ENCODE measurements at regions not wholly inside any gene's neighbourhood (a gene's known extent, or its start where the extent isn't known, plus 50 kb on each side); places are given as distances from the start of the nearest gene placed in this dataset.

DNA sequence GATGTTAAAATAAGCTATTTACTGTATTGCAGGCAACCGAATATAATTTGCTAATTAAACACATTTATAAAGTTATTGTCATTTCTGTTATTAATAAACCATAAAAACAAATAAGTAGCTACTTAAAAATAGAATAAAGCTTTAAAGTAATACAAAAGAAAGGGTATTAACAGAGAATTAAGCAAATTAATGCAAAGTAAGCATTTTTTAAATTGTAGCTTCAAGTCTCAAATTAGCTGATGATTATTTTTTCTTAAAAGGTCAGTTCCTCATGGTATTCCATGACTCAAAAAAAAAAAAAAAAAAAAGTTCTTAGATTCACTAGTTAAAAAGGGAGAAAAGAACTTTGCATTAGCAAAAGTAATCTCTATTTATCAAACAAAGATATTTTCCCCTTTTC is 292.5 kb downstream of the SLITRK1 start:
- DNase-seq, result no peak

DNA sequence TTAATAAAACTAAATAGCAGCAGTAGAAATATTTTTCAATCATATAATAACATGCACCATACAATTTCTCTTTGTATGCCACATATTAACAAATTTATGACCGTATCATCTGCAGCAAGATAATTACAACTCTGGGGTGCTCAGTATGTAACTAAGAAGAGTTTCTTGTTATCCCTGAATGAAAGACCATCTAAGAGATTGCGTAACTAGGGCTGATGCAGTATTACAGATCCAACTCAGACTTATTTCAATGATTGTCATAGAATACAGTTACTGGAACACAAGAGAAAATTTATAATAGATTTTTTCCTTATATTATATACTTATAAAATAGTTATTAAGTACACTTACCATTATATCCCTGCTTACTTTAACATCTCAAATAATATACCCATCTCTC is 305.1 kb downstream of the SLITRK1 start:
- no peak for DNase-seq

DNA sequence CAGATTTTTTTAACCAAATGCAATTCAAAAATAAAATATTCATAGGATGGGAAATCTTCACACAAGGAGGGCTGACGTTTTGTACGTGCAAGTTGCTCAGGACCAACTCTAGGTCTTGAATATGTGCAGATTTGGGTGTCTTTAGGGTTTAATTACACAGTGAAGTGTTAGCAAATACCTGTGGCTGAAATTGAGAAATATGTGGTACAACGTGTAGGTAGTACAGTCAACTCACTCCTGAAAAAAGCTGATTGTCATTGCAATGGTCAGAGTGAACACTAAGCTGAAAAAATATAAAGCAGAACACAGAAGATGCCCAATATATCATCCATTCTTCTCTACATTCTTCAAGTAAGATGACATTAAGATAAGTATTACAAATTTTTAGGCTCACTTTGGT is 314.3 kb downstream of the SLITRK1 start:
- no peak for DNase-seq

DNA sequence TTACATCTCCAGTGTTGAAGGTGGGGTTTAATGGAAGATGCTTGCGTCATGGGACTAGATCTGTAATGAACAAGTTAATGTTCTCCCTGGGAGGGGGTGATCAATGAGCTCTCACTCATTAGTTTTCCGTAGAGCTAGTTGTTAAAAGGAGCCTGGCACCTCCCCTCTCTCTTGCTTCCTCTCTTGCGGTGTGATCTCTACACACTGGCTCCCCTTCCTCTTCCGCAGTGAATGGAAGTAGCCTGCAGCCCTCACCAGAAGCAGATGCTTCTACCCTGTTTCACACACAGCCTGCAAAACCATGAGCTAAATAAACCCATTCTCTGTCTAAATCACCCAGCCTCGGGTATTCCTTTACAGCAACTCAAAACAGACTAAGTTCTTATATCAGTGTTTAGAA is 318.8 kb downstream of the SLITRK1 start:
- DNase-seq, result no peak

DNA sequence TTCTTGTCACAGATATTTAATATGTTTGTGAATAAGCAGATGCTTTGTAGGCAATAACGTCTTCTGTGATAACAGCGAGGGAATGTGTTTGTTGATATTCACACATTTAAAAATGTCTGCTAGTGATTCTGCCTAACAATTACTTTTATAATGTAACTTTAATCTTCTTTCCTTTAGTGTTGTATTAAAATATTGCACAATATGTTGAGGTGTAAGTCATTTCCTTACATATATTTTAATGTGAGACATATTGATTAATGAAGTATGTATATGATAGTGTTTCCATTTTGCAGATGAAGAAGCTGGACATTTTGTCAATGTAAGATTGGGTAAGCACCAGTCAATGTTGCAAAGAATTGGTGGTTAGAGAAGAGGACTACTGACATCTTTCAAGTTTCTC is 324.4 kb downstream of the SLITRK1 start:
- DNase-seq, result no peak

DNA sequence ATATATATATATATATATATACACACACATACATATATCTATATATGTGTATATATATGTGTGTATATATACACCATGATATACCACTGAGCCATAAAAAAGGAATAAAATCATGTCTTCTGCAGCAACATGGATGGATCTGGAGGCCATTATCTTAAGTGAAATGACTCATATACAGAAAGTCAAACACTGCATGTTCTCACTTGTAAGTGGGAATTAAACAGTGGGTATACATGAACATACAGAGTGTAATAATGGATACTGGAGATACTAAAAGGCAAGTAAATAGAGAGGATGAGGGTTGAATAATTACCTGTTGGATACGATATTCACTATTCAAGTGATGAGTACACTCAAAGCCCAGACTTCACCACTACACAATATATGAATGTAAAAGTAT is 332.6 kb downstream of the SLITRK1 start:
- no peak for DNase-seq

DNA sequence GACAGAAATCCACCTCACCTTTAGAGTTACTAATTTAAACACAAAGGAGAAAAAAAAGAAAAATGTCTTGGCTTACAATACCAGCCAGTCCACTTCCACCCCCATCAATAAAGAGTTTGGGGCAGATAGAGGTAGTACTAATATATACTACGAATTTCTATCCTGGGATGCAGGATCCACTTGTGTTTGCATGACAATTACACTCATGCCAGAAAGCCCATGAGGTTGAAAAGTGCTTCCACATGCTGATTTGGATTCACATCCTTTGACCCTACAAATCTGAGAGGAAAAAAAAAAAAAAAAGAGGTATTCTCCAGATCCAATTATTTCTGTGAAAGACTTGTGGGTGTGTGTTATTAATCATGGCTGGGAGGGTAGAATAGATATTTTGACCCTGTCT is 335.2 kb downstream of the SLITRK1 start:
- DNase-seq, result no peak

DNA sequence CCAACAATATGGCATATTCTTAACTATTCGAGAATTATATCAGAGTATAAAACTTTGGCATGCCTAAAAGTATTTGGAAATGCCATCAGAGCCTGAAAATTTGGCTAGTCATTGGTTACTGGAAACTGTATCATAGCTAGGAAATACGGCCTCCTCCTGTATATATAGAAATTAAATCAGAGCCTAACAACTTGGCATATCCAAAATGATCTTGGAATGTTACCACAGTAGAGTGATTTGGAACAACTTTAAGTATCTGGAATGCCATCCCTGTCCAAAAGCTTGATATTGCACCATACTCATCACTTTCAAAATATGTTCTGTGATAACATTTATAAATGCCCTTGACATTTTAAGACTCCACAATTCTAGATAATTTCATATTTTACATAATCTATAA is 335.8 kb downstream of the SLITRK1 start:
- DNase-seq, result no peak

DNA sequence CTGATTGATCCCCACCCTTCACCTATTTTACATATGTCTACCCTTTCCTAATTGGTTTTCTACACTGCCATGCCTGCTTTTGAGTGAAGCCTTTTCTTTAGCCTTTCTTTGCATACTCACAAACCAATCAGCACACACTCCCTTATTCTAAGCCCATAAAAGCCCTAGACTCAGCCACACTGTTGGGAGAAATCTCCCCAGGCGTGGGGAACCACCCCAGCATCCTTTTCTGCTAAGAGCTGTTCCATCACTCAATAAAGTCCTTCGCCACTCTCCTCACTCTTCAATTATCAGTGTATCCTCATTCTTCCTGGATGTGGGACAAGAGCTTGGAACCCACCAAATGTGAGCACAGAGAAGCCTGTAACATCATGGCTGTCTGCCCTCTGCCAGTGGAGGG is 343.6 kb downstream of the SLITRK1 start:
- DNase-seq, result no peak

DNA sequence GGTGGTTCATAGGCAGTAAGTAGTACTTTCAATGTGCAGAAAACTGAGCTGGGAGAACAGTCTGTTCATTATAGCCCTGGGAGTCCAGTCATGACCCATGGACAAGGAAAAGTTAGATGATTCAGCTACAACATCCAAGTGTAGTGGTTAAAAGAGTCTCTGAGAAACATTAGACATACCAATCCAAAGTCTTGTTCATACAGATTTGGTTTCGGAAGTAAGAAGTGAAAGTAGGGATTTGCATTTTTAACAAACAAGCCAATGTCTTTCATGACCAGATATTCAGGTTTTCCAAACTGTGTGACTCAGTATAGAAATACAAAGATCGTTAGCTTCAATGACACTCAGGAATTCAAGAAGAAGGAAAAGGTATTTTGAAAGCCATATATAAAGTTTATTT is 345.3 kb downstream of the SLITRK1 start:
- no peak for DNase-seq

DNA sequence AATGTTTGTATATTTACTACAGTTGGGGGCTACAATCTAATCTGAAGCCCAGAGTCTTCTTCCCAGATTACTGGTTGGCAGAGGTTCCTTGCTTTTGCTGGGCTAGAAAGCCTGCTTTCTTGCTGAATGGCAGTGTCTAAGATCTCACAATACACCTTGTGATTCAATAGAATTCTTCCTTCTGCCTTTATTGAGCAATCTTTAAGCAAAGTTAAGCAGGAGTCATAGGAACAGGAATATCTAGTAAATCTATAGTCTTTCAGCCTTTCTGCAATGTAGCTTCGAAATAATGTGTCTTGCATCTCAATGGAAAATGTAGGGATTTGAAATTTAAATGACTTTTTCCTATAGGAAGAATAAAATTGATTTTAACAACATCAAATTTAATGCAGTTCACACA is 346.1 kb downstream of the SLITRK1 start:
- DNase-seq, result no peak

DNA sequence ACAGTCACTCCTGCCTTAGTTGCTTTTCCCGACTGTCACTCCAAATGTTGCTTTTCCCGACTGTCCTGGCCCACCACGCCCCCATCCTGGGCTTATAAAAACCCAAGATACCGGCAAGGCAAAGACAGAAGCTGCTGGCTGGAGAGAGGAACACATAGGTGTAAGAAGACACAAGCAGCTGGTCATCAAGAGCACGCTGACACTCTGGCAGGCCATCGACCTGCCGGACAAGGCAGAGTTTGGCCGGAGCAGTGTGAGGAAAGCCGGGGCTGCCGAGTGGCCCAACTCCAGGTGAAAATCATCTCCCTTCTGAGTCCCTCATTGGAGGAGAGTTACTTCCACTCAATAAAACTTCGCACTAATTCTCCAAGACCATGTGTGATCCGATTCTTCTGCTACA is 349.5 kb downstream of the SLITRK1 start:
- DNase-seq, result no peak

DNA sequence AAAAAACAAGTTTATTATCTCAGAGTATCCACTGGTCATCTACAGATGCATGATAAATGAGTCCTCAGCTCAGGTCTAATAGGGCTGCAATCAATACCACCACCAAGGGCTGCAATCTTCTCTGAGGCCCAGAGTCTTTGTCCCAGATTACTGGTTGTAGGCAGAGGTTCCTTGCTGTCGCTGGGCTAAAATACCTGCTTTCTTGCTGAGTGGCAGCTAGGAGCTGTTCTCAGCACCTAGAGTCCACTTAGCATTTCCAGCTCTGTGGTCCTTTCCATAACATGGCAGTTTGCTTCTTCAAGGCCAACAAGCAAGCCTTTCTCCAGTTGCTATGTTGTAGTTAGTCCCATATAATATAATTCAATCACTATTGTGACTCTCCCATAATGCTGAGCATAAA is 351.3 kb downstream of the SLITRK1 start:
- no peak for DNase-seq

DNA sequence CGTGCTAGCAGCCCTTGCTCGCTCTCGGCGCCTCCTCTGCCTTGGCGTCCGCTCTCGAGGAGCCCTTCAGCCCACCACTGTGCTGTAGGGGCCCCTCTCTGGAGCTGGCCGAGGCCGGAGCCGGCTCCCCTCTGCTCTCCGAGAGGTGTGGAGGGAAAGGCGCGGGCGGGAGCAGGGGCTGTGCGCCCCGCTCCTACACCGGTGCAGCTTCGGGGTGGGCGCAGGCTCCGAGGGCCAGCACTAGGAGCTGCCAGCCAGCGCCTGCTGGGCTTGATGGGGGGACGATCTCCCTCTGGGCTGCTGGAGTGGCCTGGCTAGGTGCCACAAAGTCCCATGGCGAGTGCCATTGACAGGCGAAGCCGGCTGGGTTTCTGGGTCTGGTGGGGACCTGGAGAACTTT is 365.5 kb downstream of the SLITRK1 start:
- no peak for DNase-seq

DNA sequence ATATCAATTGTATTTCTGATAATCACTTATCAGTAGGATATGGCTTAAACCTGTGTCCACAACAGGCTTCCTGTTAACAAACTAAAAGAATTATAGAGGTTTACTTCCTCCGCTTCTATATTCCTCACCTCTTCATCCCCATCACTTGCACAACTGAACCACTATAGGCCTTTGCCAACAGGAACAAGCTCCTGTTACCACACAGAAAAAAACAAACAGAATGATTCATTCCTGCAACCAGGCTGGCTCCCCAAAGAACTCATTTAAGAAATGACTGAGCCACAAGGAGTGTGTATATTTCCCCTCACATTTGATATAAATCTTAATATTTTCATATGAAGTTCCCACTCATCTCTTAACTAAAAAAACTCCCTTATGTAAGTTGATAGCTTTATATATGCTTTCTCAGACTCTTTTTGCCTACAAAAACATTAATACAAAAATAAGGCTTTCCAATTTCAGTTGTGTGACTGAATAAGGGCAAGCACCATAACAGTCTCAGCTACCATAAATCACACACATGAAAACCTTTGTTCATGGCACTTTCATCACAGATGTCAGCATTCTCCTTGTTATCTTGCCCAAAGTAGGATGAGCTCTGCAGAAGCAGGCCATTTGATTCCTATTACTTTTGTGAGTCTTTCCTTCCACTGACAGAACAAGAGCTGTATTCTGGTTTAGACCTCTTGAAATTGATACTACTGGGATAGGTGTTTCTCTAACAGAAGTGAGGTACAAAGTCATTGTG is 366.8 kb downstream of the SLITRK1 start:
- no peak for DNase-seq

DNA sequence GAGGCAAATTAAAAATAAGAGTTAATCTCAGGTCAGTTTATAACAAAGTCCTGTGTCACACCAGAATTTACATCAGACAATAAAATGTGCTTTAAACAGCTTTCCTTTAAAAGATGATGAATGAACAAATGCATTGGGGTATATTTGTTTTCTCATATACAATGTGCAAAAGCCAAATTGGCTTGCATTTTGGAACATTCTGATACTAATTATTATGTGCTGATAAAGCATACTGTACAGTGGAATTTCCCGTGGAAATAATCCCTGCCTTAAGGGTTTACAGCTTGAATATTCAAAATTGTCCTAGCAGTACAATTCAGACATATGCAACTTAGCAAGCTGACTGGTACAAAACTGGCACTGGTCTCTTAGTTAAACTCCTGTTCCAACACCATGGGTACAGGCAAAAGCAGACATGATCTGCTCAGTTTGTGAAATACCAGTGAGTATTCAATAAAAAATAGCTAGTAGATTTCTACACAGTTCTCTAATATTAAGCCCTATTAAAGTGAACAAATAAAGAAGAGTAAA is 373.4 kb downstream of the SLITRK1 start:
- no peak for DNase-seq

DNA sequence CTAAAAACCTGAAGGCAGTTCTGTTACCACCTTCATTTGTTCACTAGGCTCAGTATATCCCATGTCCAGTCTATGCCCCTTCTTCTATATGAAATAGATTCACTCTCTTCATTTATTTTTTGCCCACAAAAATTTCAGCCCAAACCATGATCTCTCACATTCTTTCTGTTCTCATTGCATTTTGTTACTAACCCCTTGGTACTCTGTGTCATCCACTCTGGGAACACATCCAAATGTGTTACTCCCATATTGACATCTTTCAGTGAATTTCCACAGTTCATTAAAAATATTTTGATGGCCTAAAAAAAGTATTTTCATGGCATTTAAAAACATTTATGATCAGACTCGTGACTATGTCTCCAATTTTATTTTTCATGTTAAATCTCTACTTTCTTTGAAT is 378.9 kb downstream of the SLITRK1 start:
- no peak for DNase-seq

DNA sequence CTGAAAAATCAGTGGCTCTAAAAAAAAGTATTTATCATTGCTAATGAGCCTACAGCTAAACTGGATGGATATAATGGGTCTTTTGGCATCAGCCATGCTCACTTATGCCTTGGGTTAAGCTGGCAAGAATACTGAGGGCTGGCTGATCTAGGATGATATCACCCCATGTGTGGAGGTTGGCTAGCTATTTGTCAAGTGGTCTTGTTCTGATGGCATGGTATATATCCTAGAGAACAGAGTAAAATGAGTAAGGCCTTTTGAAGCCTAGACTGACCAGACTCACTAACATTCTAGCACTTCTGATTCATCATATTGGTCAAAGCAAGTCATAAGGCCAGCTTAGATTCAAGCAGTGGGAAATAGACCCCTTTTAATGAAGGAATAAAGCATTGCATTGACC is 383.0 kb downstream of the SLITRK1 start:
- no peak for DNase-seq

DNA sequence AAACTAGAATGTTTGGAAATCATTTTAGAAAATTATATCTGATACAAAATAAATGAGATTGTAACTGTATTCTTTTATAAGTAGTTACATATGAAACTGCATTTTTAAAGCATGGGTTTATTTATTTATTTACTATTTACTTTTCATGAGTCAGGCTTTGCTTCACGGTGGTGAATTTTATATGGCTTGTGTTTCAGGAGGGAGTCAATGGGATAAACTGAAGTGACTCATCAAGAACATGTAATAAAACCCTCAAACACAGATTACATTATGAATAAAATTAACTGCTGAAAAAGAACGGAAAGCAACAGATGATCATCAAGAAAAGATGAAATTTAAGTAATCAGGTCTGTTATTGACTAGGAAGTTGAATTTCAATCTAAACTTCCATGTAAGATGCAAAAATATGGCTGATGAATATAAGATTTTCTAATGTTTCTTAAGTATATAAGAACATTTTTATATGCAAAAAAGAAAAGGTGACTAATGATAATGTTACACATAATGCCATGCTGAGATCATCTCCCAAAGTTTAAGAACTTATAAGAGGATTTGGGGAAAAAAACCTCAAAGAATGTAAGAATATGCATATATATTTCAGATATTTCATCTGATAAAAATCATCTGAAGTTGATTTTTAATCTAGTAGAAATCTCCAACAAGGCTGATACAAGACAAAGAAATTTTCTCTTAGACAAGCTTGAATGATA is 383.6 kb downstream of the SLITRK1 start:
- no peak for DNase-seq

DNA sequence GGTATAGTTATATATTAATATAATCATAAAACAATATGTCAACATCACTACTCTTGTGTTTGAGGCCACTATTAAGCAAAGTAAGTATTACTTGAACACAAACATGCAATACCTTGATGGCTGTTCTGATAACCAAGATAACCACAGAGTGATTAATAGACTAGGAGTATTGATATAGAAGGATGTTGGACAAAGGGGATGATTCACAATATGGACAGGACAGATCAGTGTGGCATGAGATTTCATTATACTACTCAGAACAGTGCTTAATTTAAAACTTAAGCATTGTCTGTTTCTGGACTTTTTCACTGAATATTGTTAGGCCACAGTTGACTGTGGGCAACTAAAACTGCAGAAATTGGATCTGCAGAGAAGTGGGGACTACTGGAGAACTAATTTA is 384.2 kb downstream of the SLITRK1 start:
- no peak for DNase-seq

DNA sequence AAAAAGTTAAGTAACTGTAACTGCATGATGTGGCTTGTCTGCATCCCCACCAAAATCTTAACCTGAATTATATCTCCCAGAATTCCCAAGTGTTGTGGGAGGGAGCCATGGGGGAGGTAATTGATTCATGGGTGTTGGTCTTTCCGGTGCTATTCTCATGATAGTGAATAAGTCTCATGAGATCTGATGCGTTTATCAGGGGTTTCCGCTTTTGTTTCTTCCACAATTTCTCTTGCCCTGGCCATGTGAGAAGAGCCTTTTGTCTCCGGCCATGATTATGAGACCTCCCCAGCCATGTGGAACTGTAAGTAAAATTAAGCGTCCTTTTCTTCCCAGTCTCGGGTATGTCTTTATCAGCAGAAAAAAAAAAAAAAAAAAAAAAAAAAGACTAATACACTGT is 385.8 kb downstream of the SLITRK1 start:
- no peak for DNase-seq

DNA sequence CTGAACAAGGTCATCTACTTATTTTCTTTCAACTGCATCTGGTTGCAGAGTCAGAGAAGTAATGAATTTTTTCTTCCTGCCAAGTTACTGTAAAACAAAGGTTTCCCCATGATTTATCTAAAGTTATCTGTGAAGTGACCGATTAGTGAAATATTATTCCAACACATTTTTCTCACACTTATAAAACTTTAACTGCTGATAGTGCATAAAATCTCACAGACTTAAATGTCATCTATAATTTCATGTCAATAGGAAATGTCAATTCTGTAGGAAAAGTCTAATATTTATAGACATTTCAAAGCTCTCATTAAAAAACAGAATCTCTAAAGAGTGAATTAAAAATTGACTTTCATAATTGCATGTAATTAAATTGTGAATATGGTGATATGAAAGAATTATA is 397.2 kb downstream of the SLITRK1 start:
- DNase-seq, result no peak

DNA sequence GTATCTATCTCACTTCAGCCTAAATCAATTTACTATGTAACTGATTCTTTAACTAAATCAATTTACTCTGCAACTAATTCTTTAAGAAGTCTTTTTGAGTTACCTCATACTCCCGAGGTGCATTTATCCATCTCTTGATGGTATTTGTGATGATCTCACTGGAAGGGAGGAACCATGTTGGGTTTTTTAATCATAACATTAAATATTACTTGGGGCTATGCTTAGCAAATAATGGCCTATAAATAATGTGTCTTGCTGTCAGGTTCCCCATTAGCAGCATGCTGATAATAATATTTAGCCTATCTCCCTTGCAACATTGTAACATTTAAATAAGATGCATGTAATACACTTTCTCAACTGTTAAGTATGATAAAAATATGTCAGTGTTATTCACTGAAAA is 411.3 kb downstream of the SLITRK1 start:
- DNase-seq, result no peak

DNA sequence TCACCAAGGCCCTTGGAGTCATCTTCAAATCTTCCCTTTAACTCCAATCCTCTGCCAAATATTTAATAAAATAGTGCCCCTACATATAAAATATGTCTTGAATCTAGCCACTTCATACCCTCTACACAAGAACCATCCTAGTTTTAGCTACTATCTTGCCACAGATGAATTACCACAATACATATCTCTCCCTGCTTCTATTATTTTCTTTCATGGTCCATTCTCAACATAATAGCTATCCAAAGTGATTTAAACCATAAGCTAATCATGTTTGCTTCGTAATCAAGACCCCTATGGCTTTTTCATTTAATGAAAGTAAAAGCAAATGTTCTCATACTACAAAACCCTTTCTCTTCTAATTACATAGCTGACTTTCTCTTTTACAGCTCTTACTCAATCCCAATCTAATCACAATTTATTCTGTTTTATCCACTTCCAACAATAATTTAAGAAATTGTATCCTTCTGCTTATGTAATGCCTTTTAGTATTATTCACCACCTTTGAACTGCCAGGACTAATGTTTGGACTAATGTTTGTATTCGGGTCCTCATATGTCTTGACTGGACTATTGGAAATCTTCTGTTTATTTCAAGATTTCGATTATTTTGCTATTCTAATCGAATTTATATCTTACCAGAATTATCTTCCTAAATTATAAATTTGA is 412.0 kb downstream of the SLITRK1 start:
- DNase-seq, result no peak
